IPS-NIHi7 (cell line): ENCODE measurements at regions not wholly inside any gene's neighbourhood (a gene's known extent, or its start where the extent isn't known, plus 50 kb on each side); places are given as distances from the start of the nearest gene placed in this dataset.
"Not testable (repeated sequence)": the region's sequence is repeated elsewhere in the genome, so short reads cannot be mapped to it uniquely, and the experiment has no call there.

Source experiments
- DNase-seq: peaks from one replicate; pipeline ENCODE4 v3.0.0; 2012; ENCODE audit warnings: mixed read lengths; ENCODE audit errors: extremely low spot score

DNA sequence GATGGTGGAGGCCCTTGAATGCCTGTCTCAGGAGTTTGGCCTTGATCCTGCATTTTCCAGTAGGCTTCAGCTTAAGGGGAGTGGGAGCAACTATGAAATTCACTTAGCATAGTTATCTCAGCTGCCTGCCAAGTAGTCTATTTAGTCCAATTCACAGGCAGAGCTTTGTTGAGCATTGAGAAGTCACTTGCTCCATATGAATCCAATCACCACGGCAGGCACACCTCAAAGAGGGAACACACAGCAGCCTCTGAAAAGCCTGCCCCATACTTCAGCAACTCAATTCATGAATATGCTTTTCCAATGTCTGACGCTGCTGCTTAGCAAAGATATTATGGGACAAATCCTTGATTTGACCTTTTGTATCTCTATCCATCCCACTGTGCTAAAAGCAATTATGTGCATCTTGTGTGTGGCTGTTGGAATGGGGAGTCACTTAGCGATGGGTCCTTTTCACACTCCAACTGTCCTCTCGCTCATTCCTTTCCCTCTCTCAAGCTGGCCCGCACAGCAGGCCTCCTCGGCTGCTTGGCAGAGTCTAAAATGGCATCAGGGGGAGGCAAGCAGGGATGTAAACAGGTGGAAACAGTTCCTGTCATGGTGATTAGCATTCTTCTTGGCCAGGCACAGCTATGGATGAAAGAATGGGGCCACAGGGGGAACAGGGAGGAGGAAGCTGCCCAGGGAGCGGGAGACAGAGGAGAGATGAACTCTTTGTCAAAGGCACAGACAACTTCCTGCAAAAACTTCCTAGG lies 56.0 kb upstream of the LRPPRC start:
- DNase-seq, result peak; percentile 18

DNA sequence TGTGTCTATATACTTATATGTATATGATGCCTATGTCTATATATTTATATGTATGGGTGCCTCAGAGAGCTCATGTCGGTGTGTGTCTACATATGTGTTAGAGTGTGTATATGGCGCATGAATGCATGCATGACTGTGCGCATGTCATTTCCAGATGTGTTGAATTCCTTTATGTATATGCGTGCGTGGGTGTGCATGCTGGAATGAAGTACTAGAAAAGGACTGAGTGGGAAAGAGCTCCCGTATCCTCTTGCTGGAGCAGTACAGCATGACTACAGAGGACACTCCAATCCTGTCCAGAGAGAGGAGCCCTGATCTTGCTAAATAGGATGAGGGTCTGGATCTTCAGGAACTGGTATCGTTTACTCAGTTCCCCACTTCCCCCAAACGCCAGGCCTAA lies 56.8 kb upstream of the LRPPRC start:
- no peak for DNase-seq

DNA sequence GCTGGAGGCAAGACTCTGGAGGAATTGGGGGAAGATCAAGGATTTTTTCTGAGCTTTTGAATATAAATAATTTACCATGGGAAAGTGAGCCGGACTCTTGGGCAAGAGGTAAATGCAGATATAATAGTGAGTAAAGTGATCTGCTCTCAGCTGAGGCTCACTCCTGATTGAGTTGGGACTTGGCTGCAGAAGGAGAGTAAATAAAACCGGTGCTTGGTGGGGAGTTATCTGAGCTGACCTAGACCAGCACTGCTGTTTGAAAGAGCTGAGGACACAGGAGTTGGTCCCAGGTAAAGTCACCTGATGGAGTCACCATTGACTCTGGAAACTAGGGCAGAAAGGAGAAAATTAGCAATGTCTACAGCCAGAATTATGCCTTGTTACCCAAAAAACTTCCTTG lies 57.3 kb upstream of the LRPPRC start:
- DNase-seq, result no peak

DNA sequence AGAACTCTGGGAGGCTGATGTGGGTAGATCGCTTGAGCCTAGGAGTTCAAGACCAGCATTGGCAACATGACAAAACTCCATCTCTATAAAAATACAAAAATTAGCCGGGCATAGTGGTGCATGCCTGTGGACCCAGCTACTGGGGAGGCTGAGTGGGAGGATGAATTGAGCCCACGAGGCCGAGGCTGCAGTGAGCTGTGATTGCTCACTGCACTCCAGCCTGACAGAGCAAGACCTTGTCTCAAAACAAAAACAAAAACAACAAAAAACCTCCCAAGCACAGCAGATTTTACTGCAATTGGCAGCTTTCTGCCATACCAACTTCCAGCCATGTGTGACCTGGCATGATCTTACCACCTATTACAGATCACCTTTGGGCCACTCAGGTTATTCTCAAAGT lies 57.7 kb upstream of the LRPPRC start:
- no peak for DNase-seq

DNA sequence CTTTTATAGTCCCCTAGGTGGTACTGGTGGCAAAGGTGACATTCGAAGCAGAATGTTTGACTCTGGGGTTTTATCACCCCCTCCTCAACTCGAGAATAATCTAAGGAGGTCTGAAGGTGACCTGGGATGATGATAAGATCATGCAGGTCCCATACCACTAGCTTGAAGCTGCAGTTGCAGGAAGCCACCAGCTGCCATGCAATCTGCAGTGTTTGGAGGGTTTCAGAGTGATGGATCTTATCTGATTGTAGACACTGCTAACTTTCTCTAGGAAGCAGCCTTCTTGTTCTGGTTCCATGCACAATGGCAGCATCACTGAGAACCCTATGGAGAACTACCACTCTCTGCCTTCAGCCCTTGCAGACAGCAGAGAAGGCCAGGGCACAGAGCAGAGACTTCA lies 59.4 kb upstream of the LRPPRC start:
- DNase-seq, result no peak

DNA sequence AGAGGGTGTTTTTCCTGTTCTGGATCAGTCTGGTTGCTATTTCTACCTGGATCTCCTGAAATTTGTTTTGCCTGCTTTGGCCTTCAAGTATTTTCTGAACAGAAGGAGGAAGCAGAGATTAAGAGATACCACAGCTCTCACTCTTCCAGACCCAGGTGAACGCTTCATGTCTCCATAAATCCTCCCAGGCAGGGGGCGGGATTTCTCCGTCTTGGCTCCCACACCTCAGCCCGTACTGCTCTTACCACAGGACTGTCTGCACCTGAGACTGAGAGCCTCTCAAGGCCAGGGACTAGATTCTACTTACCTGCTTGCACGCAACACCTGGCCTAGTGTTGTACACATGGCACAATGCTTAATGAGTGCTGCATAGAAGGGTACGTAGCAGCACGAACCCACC lies 59.9 kb upstream of the LRPPRC start:
- DNase-seq, result peak; percentile 34

DNA sequence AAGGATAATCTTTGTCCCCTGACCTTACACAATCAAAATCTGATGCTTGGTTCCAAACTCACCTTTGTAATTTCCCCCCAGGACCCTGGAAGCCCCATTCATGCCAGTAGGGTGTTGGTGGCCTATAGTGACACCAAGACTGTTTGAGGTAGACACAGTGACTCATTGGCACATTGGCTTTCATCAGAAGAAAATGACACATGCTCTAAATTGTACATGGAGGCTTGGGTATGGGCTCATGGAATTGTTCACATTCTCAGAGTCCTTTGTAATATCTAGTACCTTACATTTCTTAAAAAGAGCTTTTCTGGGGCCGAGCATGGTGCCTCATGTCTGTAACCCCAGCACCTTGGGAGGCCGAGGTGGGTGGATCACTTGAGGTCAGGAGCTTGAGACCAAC lies 61.2 kb upstream of the LRPPRC start:
- DNase-seq, result no peak

DNA sequence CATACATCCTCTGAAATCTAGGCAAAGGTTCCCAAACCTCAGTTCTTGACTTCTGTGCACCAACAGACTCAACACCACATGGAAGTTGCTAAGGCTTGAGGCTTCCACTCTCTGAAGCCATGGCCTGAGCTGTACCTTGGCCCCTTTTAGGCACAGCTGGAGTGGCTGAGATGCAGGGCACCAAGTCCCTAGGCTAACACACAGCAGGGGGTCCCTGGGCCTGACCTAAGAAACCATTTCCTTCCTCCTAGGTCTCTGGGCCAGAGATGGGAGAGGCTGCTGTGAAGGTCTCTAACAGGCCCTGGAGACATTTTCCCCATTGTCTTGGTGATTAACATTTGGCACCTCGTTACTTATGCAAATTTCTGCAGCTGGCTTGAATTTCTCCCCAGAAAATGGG lies 64.5 kb upstream of the LRPPRC start:
- DNase-seq, result not testable (repeated sequence)

DNA sequence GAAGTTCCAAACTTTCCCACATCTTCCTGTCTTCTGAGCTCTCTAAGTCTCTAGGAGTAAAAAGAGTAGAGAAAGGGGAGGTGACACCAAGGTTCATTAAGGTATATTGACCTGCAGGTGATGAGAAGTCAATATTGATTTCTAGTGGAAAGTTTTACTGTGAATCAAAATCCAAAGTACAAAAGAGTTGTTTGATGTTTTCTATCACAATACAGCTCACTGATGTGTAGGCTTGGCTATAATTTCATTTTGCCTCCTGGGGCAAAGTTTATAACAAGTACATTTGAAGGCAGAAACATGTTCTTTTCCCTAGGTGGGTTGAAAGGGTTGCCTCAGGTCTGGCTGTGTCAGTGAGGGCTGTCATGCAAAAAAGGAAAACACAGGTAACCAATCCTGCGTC lies 65.2 kb upstream of the LRPPRC start:
- DNase-seq, result no peak

DNA sequence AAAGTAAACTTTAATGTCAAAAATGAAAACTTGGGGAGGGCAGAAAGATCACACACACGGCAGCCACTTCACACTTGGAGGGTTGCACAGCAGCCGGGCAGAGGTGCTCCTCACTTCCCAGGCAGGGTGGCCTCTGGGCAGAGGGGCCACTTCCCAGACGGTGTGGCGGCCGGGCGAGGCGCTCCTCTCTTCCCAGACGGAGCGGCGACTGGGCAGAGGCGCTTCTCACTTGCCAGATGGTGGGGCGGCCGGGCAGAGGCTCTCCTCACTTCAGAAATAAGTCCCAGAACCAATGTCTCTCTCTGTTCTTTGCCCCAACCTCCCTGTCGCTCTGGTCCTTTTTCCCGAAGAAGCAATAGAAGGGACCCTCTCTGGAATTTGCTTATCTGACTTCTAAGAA lies 65.7 kb upstream of the LRPPRC start:
- no peak for DNase-seq

DNA sequence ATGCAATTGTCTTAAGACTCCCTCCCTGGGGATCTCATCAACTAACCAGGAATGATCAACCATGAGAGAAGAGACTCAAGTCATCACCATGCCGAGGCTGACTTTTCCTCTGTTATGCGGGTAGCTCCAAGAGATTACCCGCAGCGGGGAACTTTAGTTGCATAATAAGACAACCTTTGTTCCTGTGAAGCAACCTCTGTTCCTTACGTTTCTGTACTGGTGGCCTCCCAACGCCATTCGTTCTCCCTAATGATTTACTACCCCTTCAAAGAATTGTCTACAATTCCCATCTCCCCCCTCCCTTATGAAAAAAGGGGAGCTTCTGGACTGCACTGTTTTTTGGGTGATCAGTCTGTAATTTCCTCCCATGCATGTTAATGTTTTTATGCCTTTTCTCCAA lies 66.1 kb upstream of the LRPPRC start:
- DNase-seq, result no peak

DNA sequence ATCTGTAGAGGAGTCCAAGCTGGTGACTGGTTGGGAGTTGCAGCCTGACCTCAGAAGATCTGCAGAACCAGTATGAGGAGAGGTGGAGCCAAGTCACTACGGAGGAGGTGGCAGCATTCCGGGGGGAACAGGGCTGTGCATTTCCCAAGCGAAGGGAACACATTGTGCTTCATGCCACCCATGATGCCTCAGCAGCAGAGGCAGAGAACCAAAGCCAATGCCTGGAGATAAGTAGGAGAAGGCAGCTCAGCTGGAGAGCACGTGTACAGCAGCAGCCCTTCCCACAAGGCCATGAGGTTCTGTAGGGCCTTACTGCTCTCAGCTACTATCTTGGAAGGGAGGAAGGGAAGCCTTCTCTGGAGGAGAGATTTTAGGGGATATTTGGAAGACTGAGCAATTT lies 67.2 kb upstream of the LRPPRC start:
- no peak for DNase-seq

DNA sequence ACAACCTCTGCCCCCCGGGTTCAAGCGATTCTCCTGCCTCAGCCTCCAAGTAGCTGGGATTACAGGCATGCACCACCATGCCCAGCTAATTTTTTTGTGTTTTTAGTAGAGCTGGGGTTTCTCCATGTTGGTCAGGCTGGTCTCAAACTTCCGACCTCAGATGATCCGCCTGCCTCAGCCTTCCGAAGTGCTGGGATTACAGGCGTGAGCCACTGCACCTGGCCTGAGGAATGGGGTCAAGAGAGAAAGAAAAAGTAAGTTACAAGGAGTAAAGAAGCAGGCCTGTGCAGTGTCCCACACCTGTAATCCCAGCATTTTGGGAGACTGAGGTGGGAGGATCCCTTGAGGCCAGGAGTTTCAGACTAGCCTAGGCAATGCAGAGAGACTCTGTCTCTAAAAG lies 68.5 kb upstream of the LRPPRC start:
- DNase-seq, result not testable (repeated sequence)

DNA sequence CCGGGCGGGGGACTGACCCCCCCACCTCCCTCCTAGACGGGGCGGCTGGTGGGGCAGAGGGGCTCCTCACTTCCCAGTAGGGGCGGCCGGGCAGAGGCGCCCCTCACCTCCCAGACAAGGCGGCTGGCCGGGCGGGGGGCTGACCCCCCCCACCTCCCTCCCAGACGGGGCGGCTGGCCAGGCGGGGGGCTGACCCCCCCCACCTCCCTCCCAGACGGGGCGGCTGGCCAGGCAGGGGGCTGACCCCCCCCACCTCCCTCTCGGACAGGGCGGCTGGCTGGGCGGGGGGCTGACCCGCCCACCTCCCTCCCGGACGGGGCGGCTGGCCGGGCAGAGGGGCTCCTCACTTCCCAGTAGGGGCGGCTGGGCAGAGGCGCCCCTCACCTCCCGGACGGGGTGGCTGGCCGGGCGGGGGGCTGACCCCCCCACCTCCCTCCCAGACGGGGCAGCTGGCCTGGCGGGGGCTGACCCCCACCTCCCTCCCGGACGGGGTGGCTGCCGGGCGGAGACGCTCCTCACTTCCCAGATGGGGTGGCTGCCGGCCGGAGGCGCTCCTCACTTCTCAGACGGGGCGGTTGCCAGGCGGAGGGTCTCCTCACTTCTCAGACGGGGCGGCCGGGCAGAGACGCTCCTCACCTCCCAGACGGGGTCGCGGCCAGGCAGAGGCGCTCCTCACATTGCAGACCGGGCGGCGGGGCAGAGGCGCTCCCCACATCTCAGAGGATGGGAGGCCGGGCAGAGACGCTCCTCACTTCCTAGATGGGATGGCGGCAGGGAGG lies 71.4 kb upstream of the LRPPRC start:
- DNase-seq, result not testable (repeated sequence)

DNA sequence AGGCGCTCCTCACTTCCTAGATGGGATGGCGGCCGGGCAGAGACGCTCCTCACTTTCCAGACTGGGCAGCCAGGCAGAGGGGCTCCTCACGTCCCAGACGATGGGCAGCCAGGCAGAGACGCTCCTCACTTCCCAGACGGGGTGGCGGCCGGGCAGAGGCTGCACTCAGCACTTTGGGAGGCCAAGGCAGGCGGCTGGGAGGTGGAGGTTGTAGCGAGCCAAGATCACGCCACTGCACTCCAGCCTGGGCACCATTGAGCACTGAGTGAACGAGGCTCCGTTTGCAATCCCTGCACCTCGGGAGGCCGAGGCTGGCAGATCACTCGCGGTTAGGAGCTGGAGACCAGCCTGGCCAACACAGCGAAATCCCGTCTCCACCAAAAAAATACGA lies 72.0 kb upstream of the LRPPRC start:
- not testable (repeated sequence) for DNase-seq

DNA sequence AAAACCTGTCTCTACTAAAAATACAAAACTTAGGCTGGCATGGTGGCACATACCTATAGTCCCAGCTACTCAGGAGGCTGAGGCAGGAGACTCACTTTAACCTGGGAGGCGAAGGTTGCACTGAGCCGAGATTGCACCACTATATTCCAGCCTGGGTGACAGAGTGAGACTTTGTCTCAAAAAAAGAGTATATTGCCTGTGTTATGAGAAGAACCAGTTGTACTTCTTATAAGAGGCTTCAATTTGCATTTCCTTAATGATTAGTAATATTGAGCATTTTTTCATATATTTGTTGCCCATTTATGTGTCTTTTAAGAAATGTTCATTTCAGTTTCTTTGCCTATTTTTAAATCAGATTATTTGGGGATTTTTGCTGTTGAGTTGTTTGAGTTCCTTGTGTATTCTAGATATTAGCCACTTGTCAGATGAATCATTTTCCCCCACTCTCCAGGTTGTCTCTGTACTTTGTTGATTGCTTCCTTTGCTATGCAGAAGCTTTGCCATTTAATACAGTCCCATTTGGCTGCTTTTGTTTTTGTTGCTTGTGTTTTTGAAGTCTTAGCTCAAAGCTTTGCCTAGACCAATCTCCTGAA lies 75.8 kb upstream of the LRPPRC start:
- DNase-seq, result no peak

DNA sequence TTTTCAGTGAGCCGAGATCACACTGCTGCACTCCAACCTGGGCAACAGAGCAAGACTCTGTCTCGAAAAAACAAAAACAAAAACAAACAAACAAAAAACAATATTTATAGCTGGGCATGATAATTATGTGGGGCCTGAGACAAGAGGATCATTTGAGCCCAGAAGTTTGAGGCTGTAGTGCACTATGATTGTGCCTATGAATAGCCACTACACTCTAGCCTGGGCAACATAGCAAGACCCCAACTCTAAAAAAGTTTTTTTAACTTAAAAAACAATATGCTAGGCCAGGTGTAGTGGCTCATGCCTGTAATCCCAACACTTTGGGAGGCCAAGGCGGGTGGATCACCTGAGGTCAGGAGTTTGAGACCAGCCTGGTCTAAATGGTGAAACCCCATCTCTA lies 77.9 kb upstream of the LRPPRC start:
- DNase-seq, result not testable (repeated sequence)

DNA sequence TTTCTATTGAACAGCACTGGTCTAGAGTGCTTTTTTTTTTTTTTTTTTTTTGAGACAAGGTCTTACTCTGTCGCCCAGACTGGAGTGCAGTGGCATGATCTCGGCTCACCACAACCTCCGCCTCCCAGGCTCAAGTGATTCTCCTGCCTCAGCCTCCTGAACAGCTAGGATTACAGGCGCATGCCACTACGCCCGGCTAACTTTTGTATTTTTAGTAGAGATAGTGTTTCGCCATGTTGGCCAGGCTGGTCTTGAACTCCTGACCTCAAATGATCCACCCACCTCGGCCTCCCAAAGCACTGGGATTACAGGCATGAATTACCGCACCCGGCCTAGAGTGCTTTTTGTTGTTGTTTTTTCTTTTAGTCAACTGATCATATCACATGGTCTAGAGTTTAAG lies 79.0 kb upstream of the LRPPRC start:
- not testable (repeated sequence) for DNase-seq

DNA sequence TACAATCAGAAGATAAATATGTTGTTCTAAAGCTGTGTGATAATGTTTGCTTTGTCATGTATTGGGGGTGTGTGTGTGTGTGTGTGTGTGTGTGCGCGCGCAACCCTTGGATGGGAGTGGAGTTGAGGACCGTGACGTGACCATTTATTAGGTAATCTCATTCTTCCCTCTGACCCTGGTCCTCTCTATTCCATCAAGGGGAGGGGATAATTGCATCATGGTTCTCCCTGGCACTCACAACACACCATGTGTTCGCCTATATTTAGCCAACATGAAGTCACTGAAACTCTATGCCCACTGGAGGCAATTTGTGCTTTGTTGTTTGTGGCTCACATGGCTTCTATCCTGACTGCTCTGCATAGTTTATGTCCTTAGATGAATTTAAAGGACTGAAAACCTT lies 79.8 kb upstream of the LRPPRC start:
- no peak for DNase-seq

DNA sequence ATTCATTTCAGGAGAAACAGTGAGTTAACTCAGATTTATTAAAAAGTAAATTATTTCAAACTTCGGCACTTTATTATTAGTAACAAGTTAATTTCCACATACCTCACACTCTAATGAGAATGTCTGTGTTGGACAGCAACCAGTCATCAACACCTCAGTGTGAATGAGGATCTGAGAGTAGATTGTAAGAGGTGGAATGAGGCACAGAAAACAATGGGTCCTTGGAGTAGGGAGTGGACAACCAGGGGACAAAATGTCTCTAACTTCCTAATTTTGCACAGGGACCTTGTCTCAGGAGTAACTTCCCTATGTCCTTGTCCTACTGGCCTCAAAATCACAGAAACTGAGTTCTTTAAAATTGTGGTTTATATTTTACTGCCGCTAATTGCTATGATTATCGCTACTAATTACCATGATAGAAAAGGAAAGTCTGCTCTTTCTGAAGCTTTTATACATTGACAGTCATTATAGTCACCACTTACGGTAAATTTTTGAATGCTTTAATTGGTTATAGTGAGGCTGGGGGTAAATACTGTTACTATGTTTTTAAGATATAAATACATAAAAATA lies 82.2 kb upstream of the LRPPRC start:
- no peak for DNase-seq

DNA sequence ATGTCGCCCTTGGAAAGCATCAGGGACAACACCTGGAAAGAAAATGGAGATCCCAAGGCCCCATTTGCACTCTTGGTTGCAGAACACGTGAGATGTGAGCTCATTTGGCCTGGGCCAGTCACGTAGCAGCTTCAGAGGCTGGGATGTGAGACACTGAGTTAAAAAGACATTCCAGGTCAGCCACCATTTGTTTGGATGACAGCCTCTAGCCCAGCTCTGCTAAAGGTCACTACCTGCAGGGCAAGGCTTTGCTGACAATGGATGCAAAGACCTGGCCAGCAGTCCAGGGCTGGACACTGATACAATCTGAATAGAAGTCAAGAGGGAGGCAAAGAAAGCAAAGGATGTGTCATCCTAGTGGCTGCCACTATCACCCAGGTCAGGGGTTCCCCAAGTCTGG lies 83.9 kb upstream of the LRPPRC start:
- no peak for DNase-seq

DNA sequence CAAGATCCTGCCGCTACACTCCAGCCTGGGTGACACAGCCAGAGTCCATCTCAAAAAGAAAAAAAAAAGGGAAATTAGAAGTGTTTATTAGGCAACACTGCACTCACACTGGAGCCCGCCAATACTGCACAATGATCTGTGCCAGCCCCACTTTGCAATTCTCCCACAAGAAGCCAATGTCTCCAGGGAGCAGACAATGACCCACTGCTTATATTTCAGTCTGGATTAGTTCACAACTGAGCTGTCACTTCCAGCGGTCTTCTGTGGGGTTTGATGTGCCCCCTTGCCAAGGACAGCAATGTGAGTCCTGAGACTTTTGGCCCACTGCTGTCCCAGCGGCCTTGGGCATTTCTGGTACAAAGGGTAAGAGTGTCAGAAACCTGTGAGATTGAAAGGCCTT lies 85.6 kb upstream of the PPM1B start:
- DNase-seq, result no peak

DNA sequence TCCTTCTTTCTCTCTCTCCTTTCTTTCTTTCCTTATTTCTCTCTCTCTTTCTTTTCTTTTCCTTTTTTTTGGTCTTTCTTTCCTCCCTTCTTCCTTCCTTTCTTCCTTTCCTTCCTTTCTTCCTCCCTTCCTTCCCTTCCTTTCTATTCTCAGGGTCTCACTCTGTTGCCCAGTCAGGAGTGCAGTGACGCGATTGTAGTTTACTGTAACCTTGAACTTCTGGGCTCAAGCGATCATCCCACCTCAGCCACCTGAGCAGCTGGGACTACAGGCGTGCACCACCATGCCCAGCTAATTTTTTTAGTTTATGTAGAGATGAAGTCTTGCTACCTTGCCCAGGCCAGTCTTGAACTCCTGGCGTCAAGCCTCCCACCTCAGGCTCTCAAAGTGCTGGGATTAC lies 83.8 kb upstream of the PPM1B start:
- DNase-seq, result no peak
